ENCODE measurements at regions not wholly inside any gene's neighbourhood (a gene's known extent, or its start where the extent isn't known, plus 50 kb on each side); places are given as distances from the start of the nearest gene placed in this dataset.

GRCh38 chr5:116381201-116381600 is 193.4 kb downstream of the SEMA6A start:
- H3K4me3 ChIP-seq (ENCODE audit: low read depth, low read length) = no peak overlapping the region
- TF ChIP-seq, protein P1, sequence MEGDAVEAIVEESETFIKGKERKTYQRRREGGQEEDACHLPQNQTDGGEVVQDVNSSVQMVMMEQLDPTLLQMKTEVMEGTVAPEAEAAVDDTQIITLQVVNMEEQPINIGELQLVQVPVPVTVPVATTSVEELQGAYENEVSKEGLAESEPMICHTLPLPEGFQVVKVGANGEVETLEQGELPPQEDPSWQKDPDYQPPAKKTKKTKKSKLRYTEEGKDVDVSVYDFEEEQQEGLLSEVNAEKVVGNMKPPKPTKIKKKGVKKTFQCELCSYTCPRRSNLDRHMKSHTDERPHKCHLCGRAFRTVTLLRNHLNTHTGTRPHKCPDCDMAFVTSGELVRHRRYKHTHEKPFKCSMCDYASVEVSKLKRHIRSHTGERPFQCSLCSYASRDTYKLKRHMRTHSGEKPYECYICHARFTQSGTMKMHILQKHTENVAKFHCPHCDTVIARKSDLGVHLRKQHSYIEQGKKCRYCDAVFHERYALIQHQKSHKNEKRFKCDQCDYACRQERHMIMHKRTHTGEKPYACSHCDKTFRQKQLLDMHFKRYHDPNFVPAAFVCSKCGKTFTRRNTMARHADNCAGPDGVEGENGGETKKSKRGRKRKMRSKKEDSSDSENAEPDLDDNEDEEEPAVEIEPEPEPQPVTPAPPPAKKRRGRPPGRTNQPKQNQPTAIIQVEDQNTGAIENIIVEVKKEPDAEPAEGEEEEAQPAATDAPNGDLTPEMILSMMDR (IDR thresholded peaks at IDR 0.05; ENCODE audit: low read depth, low read length, missing control alignments) = no peak
- no peak for DNase-seq (ENCODE audit: low read depth)

GRCh38 chr5:116380621-116381020 is 194.0 kb downstream of the SEMA6A start:
- no peak for DNase-seq (ENCODE audit: low read depth)
- no peak overlapping the region for H3K4me3 ChIP-seq (ENCODE audit: low read depth, low read length)
- TF ChIP-seq, protein P1 (IDR thresholded peaks at IDR 0.05; ENCODE audit: low read depth, low read length, missing control alignments) = no peak

GRCh38 chr5:116379306-116379705 is 195.3 kb downstream of the SEMA6A start:
- TF ChIP-seq, protein P1 (IDR thresholded peaks at IDR 0.05; ENCODE audit: low read depth, low read length, missing control alignments) = no peak
- DNase-seq (ENCODE audit: low read depth) = no peak
- H3K4me3 ChIP-seq (ENCODE audit: low read depth, low read length) = no peak overlapping the region

DNA sequence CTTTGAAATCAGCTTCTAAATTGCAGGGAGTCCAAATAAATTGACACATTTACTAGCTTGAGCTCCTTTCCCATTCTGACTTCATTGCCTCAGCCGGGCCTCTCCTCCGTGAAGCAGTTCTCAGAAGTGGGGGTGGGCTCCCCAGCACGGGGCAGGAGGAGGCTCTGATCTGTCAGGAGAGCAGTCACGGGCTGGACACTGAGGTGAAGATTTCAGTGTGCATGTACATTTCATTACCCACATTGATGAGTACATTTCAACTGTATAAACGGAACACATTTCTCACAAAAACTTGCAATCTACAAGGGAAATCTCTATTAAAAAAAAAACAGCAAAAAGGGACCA is 195.9 kb downstream of the SEMA6A start:
- DNase-seq (ENCODE audit: low read depth) = no peak
- no peak overlapping the region for H3K4me3 ChIP-seq (ENCODE audit: low read depth, low read length)
- TF ChIP-seq, protein P1 (IDR thresholded peaks at IDR 0.05; ENCODE audit: low read depth, low read length, missing control alignments) = no peak

- no peak for DNase-seq (ENCODE audit: low read depth)
- TF ChIP-seq, protein P1 (IDR thresholded peaks at IDR 0.05; ENCODE audit: low read depth, low read length, missing control alignments) = no peak
Measured at GRCh38 chr5:116378007-116378776, 196.4 kb downstream of the SEMA6A start.

DNA sequence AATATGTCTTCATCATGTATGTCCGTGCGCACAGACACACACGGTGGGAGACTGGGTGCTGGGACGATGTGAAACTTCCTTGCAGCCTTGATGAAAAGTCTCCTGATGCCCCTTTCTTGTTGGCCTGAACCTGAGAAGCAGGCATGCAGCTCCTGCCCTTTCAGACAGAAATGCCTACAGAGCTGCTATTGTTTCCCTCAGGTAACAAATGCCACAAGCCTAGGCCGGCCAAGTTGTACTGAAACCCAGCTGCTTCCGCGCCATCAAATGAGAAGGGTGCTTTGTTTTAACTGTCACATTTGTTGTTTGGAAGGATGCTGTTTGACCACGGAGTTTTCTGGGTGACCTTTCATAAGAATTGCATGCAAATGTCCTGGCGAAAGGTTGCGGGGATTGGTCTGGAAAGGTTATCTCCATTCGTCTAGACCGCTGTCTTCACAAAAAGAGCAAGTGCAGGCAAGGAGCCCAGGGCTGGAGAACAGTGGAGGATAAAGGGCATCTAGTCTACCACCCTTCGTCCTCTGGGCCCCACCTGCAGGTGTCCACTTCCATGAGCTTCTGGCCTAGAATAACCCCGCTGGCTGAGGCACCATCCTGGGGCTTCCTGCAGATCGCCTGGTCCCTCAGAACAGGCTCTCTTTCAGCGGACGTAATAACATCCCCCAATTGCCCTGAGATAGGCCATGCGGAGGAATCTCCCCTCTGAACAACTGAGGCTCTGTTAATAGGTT is 197.2 kb downstream of the SEMA6A start:
- no peak overlapping the region for H3K4me3 ChIP-seq (ENCODE audit: low read depth, low read length)
- TF ChIP-seq, protein P1 (IDR thresholded peaks at IDR 0.05; ENCODE audit: low read depth, low read length, missing control alignments) = no peak
- DNase-seq (ENCODE audit: low read depth) = no peak

More at GRCh38 chr5:116378007-116378776, 196.4 kb downstream of the SEMA6A start:
- no peak overlapping the region for H3K4me3 ChIP-seq (ENCODE audit: low read depth, low read length)

Data from GM12864 (cell line).